ENCODE measurements at regions not wholly inside any gene's neighbourhood (a gene's known extent, or its start where the extent isn't known, plus 50 kb on each side); places are given as distances from the start of the nearest gene placed in this dataset.

GRCh38 chr5:3931976-3932375, 336.3 kb downstream of the IRX1 start:
- no peak for TF ChIP-seq CTCF (IDR thresholded peaks at IDR 0.05)
- peaks cover 20% of the 10 kb centered on the region for H3K36me3 Mint-ChIP-seq (ENCODE audit: low read depth)
- no peak overlapping the region for H3K27ac Mint-ChIP-seq
- peaks cover 77% of the 10 kb centered on the region for H3K9me3 Mint-ChIP-seq
- no peaks in the 10 kb centered on the region for H3K4me1 Mint-ChIP-seq (ENCODE audit: low read depth)
- H3K4me3 Mint-ChIP-seq, result no peak overlapping the region
- DNase-seq, result no peak
- no peaks in the 10 kb centered on the region; the same call in none of the 2 replicates for H3K27me3 Mint-ChIP-seq (ENCODE audit: insufficient read depth)

GRCh38 chr5:3933536-3933935, 337.9 kb downstream of the IRX1 start:
- Mint-ChIP-seq H3K4me3 (no peak overlapping the region), H3K36me3 (ENCODE audit: low read depth) (peaks cover 10% of the 10 kb centered on the region), H3K9me3 (peaks cover 70% of the 10 kb centered on the region), H3K27ac (no peak overlapping the region), H3K27me3 (ENCODE audit: insufficient read depth) (no peaks in the 10 kb centered on the region; the same call in 1 of the 2 replicates), H3K4me1 (ENCODE audit: low read depth) (no peaks in the 10 kb centered on the region)
- TF ChIP-seq CTCF (IDR thresholded peaks at IDR 0.05), result no peak
- DNase-seq, result no peak

- Mint-ChIP-seq H3K4me3 (no peak overlapping the region), H3K9me3 (peaks cover 70% of the 10 kb centered on the region), H3K27ac (no peak overlapping the region), H3K4me1 (ENCODE audit: low read depth) (no peaks in the 10 kb centered on the region), H3K27me3 (ENCODE audit: insufficient read depth) (no peaks in the 10 kb centered on the region; the same call in 1 of the 2 replicates), H3K36me3 (ENCODE audit: low read depth) (peaks cover 10% of the 10 kb centered on the region)
- DNase-seq, result no peak
- no peak for TF ChIP-seq CTCF (IDR thresholded peaks at IDR 0.05)
These were observed 338.3 kb downstream of the IRX1 start for GRCh38 chr5:3933966-3934365.

- H3K4me1 Mint-ChIP-seq (ENCODE audit: low read depth), result no peaks in the 10 kb centered on the region
- no peaks in the 10 kb centered on the region for H3K27me3 Mint-ChIP-seq (ENCODE audit: insufficient read depth)
- no peak overlapping the region for H3K27ac Mint-ChIP-seq
- no peak for DNase-seq
- no peak overlapping the region for H3K4me3 Mint-ChIP-seq
- H3K9me3 Mint-ChIP-seq, result peaks cover 58% of the 10 kb centered on the region
- H3K36me3 Mint-ChIP-seq (ENCODE audit: low read depth), result no peaks in the 10 kb centered on the region
- TF ChIP-seq CTCF (IDR thresholded peaks at IDR 0.05), result no peak
These were observed 348.2 kb downstream of the IRX1 start for GRCh38 chr5:3943859-3944258.

- no peaks in the 10 kb centered on the region for H3K27me3 Mint-ChIP-seq (ENCODE audit: insufficient read depth)
- no peak overlapping the region for H3K27ac Mint-ChIP-seq
- no peak for TF ChIP-seq CTCF (IDR thresholded peaks at IDR 0.05)
- no peaks in the 10 kb centered on the region for H3K4me1 Mint-ChIP-seq (ENCODE audit: low read depth)
- H3K4me3 Mint-ChIP-seq, result no peak overlapping the region
- peaks cover 64% of the 10 kb centered on the region for H3K9me3 Mint-ChIP-seq
- H3K36me3 Mint-ChIP-seq (ENCODE audit: low read depth), result no peaks in the 10 kb centered on the region
- no peak for DNase-seq
These were observed 349.3 kb downstream of the IRX1 start for GRCh38 chr5:3944930-3945329.

- no peak for DNase-seq
- Mint-ChIP-seq H3K27me3 (ENCODE audit: insufficient read depth) (peaks cover 3% of the 10 kb centered on the region; the same call in 1 of the 2 replicates), H3K27ac (no peak overlapping the region), H3K4me3 (no peak overlapping the region), H3K9me3 (peaks cover 72% of the 10 kb centered on the region), H3K36me3 (ENCODE audit: low read depth) (no peaks in the 10 kb centered on the region; the same call in 1 of the 2 replicates), H3K4me1 (ENCODE audit: low read depth) (no peaks in the 10 kb centered on the region)
- no peak for TF ChIP-seq CTCF (IDR thresholded peaks at IDR 0.05)
These were observed 353.2 kb downstream of the IRX1 start for GRCh38 chr5:3948838-3949237.
